GM12878 (cell line): ENCODE measurements at regions not wholly inside any gene's neighbourhood (a gene's known extent, or its start where the extent isn't known, plus 50 kb on each side); places are given as distances from the start of the nearest gene placed in this dataset.

Experiments
- CREB1 ChIP-seq: IDR thresholded peaks from 2 replicates; pipeline ENCODE4 v1.6.1; 2012; ENCODE audit warnings: low read depth, mild to moderate bottlenecking, inconsistent platforms
- EGR1 ChIP-seq, 2 experiments: IDR thresholded peaks; 1 replicate in 1 of 2; 2 replicates in 1 of 2; pipeline ENCODE4 v1.6.1; 2011 to 2012; ENCODE audit warnings: low read depth in 2 of 2, low read length in 2 of 2, borderline replicate concordance in 1 of 2, mild to moderate bottlenecking in 1 of 2, moderate library complexity in 1 of 2
- ETV6 ChIP-seq, 2 experiments: fragments of 450-650 bp in 1 of 2; IDR thresholded peaks in 1 of 2; conservative IDR thresholded peaks in 1 of 2; 2 replicates each; pipeline ENCODE4 v1.6.1; 2014; ENCODE audit warnings: antibody characterized with exemption in 1 of 2, borderline replicate concordance in 1 of 2, low read depth in 1 of 2, mild to moderate bottlenecking in 1 of 2, moderate library complexity in 1 of 2
- PAX5 ChIP-seq: IDR thresholded peaks from 2 replicates; pipeline ENCODE4 v1.6.1; 2011; ENCODE audit warnings: low read depth, low read length, borderline replicate concordance
- POLR2AphosphoS2 ChIP-seq: IDR thresholded peaks from 2 replicates; pipeline ENCODE4 v1.6.1; 2011; ENCODE audit warnings: low read depth, mild to moderate bottlenecking, low read length, improper control_type of control experiment, moderate library complexity
- TF ChIP-seq, protein P1 (sequence below): fragments of 450-650 bp; formaldehyde crosslinking; IDR thresholded peaks from 2 replicates; pipeline ENCODE4 v1.5.0; 2022; ENCODE audit warnings: mild to moderate bottlenecking, missing genetic modification characterization
- TF ChIP-seq, protein P2 (sequence below): fragments of 450-650 bp; IDR thresholded peaks from 2 replicates; pipeline ENCODE4 v1.6.1; 2017; ENCODE audit warnings: antibody characterized with exemption, mild to moderate bottlenecking, moderate library complexity
- TF ChIP-seq, protein P3 (sequence below): fragments of 450-650 bp; conservative IDR thresholded peaks from 2 replicates; pipeline ENCODE4 v1.6.1; 2017; ENCODE audit warnings: mild to moderate bottlenecking, moderate library complexity

DNA sequence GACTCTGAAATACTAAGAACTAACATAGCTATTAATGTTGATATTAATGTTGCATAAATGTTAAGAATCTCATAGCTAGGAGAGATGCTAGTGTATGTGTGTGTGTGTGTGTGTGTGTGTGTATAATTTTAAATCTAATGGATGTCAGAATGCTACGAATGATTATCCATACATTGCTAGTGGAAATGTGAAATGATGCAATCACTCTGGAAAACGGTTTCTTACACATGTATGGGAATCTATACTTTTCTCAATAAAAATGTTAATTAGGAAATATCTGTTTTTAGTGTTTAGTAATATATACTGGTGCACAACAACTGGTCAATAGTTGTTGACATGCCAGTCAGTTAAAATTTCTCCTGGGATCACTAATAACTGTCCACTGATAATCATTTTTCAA lies 908.8 kb upstream of the POU3F3 start (continued):
- TF ChIP-seq ETV6 (conservative IDR thresholded peaks at IDR 0.05 in 1 of 2, IDR thresholded peaks at IDR 0.05 in 1 of 2; ENCODE audit: borderline replicate concordance in 1 of 2, low read depth in 1 of 2) (no peak), PAX5 (no peak), CREB1 (no peak), POLR2AphosphoS2 (no peak), EGR1 (IDR thresholded peaks at IDR 0.05; ENCODE audit: borderline replicate concordance in 1 of 2, low read depth in 2 of 2, low read length in 2 of 2) (no peak)
- TF ChIP-seq, protein P1, sequence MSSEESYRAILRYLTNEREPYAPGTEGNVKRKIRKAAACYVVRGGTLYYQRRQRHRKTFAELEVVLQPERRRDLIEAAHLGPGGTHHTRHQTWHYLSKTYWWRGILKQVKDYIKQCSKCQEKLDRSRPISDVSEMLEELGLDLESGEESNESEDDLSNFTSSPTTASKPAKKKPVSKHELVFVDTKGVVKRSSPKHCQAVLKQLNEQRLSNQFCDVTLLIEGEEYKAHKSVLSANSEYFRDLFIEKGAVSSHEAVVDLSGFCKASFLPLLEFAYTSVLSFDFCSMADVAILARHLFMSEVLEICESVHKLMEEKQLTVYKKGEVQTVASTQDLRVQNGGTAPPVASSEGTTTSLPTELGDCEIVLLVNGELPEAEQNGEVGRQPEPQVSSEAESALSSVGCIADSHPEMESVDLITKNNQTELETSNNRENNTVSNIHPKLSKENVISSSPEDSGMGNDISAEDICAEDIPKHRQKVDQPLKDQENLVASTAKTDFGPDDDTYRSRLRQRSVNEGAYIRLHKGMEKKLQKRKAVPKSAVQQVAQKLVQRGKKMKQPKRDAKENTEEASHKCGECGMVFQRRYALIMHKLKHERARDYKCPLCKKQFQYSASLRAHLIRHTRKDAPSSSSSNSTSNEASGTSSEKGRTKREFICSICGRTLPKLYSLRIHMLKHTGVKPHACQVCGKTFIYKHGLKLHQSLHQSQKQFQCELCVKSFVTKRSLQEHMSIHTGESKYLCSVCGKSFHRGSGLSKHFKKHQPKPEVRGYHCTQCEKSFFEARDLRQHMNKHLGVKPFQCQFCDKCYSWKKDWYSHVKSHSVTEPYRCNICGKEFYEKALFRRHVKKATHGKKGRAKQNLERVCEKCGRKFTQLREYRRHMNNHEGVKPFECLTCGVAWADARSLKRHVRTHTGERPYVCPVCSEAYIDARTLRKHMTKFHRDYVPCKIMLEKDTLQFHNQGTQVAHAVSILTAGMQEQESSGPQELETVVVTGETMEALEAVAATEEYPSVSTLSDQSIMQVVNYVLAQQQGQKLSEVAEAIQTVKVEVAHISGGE (CRISPR knock-in tag), result no peak
- TF ChIP-seq, protein P2, sequence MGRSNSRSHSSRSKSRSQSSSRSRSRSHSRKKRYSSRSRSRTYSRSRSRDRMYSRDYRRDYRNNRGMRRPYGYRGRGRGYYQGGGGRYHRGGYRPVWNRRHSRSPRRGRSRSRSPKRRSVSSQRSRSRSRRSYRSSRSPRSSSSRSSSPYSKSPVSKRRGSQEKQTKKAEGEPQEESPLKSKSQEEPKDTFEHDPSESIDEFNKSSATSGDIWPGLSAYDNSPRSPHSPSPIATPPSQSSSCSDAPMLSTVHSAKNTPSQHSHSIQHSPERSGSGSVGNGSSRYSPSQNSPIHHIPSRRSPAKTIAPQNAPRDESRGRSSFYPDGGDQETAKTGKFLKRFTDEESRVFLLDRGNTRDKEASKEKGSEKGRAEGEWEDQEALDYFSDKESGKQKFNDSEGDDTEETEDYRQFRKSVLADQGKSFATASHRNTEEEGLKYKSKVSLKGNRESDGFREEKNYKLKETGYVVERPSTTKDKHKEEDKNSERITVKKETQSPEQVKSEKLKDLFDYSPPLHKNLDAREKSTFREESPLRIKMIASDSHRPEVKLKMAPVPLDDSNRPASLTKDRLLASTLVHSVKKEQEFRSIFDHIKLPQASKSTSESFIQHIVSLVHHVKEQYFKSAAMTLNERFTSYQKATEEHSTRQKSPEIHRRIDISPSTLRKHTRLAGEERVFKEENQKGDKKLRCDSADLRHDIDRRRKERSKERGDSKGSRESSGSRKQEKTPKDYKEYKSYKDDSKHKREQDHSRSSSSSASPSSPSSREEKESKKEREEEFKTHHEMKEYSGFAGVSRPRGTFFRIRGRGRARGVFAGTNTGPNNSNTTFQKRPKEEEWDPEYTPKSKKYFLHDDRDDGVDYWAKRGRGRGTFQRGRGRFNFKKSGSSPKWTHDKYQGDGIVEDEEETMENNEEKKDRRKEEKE, result no peak
- TF ChIP-seq, protein P3, sequence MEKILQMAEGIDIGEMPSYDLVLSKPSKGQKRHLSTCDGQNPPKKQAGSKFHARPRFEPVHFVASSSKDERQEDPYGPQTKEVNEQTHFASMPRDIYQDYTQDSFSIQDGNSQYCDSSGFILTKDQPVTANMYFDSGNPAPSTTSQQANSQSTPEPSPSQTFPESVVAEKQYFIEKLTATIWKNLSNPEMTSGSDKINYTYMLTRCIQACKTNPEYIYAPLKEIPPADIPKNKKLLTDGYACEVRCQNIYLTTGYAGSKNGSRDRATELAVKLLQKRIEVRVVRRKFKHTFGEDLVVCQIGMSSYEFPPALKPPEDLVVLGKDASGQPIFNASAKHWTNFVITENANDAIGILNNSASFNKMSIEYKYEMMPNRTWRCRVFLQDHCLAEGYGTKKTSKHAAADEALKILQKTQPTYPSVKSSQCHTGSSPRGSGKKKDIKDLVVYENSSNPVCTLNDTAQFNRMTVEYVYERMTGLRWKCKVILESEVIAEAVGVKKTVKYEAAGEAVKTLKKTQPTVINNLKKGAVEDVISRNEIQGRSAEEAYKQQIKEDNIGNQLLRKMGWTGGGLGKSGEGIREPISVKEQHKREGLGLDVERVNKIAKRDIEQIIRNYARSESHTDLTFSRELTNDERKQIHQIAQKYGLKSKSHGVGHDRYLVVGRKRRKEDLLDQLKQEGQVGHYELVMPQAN, result no peak
